ENCODE measurements at regions not wholly inside any gene's neighbourhood (a gene's known extent, or its start where the extent isn't known, plus 50 kb on each side); places are given as distances from the start of the nearest gene placed in this dataset.

- no peak for TF ChIP-seq CTCF (conservative IDR thresholded peaks at IDR 0.05)
- H3K27ac Mint-ChIP-seq: peak overlapping the region in 1 of 3 experiments; percentile 91; a peak in 2 of 7 replicates
- no peak overlapping the region for H3K9ac ChIP-seq (ENCODE audit: extremely low read depth, insufficient read length, low read length)
Measured at GRCh38 chr11:126113012-126113411, 50.3 kb upstream of the CDON start.

More at GRCh38 chr11:126113012-126113411, 50.3 kb upstream of the CDON start:
- Histone ChIP-seq H4K5ac (ENCODE audit: insufficient read length, low read depth, low read length) (no peak overlapping the region), H2AFZ (ENCODE audit: low read length) (no peak overlapping the region), H3K79me2 (ENCODE audit: insufficient read depth, low read length) (no peaks in the 10 kb centered on the region), H3K23me2 (ENCODE audit: insufficient read length, low read depth, low read length, poor library complexity, severe bottlenecking) (no peaks in the 10 kb centered on the region), H3K9me3 (ENCODE audit: control insufficient read depth, low read depth, low read length) (no peaks in the 10 kb centered on the region), H3T11ph (ENCODE audit: low read length) (no peak overlapping the region), H2BK20ac (ENCODE audit: low read depth, low read length, poor library complexity, severe bottlenecking) (no peak overlapping the region), H3K4me2 (ENCODE audit: insufficient read depth, insufficient read length, low read length) (no peak overlapping the region), H3K79me1 (ENCODE audit: insufficient read depth, low read depth, low read length, poor library complexity, severe bottlenecking) (no peaks in the 10 kb centered on the region), H2BK5ac (ENCODE audit: insufficient read length, low read length) (no peak overlapping the region), H2BK15ac (ENCODE audit: low read depth, low read length) (no peak overlapping the region), H4K8ac (replicated peaks; ENCODE audit: insufficient read length, low read depth, low read length) (no peak overlapping the region), H2BK120ac (ENCODE audit: low read depth, low read length, poor library complexity, severe bottlenecking) (no peak overlapping the region), H3K27ac (ENCODE audit: insufficient read length, low read depth, low read length) (no peak overlapping the region), H4K20me1 (ENCODE audit: control insufficient read depth, insufficient read depth, insufficient read length) (no peaks in the 10 kb centered on the region), H3K23ac (ENCODE audit: insufficient read length, low read depth, low read length) (no peak overlapping the region), H3K4me1 (ENCODE audit: insufficient read depth, low read length) (no peaks in the 10 kb centered on the region), H3K14ac (ENCODE audit: insufficient read depth, low read length) (no peak overlapping the region; the same call in 1 of the 2 replicates), H3K4ac (ENCODE audit: low read depth, low read length) (no peak overlapping the region), H2BK12ac (ENCODE audit: insufficient read length, low read depth, low read length) (no peak overlapping the region), H4K91ac (ENCODE audit: insufficient read length, low read depth, low read length) (no peak overlapping the region), H3K18ac (ENCODE audit: insufficient read length, low read depth, low read length) (no peak overlapping the region), H2AK5ac (ENCODE audit: insufficient read length, low read length) (no peak overlapping the region), H3K27me3 (ENCODE audit: insufficient read depth, low read length) (no peaks in the 10 kb centered on the region), H3K56ac (ENCODE audit: insufficient read length, low read depth, low read length) (no peak overlapping the region)
- peaks cover 0 to under 1% of the 10 kb centered on the region in 2 experiments; a peak in 2 of 5 replicates for H3K9me3 Mint-ChIP-seq
- no peak overlapping the region for H3K4me3 Mint-ChIP-seq
- no peak for DNase-seq
- WGBS (ENCODE audit: extremely low coverage, insufficient read length, low lambda C conversion rate): no CpG with 5 or more reads among the region's 9 CpGs
- peaks cover 1% of the 10 kb centered on the region; the same call in 1 of the 2 replicates for H3K27me3 Mint-ChIP-seq (ENCODE audit: low read depth)
- H3K4me1 Mint-ChIP-seq: peaks cover 3 to 15% of the 10 kb centered on the region in 2 experiments; a peak in 3 of 4 replicates
- no peaks in the 10 kb centered on the region for H3K36me3 Mint-ChIP-seq (ENCODE audit: insufficient read depth in 1 of 3, low read depth in 3 of 3)

Measured in H9 (cell line).